T-helper 2 cell (primary cell): ENCODE measurements at regions not wholly inside any gene's neighbourhood (a gene's known extent, or its start where the extent isn't known, plus 50 kb on each side); places are given as distances from the start of the nearest gene placed in this dataset.

Source experiments
- DNase-seq, 5 experiments: peaks; one replicate each; pipeline versions ENCODE4 v3.0.0 to v3.0.0-alpha.2; 2012 to 2022

GRCh38 chr10:44824607-44825006 lies 86.5 kb upstream of the TMEM72 start:
- DNase-seq: no peak

- no peak for DNase-seq
Measured at GRCh38 chr10:44827431-44828006, 83.6 kb upstream of the TMEM72 start.

GRCh38 chr10:44828508-44829142 lies 82.5 kb upstream of the TMEM72 start:
- no peak for DNase-seq

- DNase-seq: no peak
Measured at GRCh38 chr10:44829426-44829825, 81.7 kb upstream of the TMEM72 start.

GRCh38 chr10:44830022-44830421 lies 81.1 kb upstream of the TMEM72 start:
- no peak for DNase-seq

GRCh38 chr10:44831581-44831980 lies 79.6 kb upstream of the TMEM72 start:
- DNase-seq: peak in 1 of 5 experiments; percentile 30

GRCh38 chr10:44832595-44833390 lies 78.3 kb upstream of the TMEM72 start:
- no peak for DNase-seq

- no peak for DNase-seq
Measured at GRCh38 chr10:44834131-44834530, 77.0 kb upstream of the TMEM72 start.

- no peak for DNase-seq
Measured at GRCh38 chr10:44835300-44835699, 75.8 kb upstream of the TMEM72 start.

- no peak for DNase-seq
Measured at GRCh38 chr10:44843484-44843883, 67.7 kb upstream of the TMEM72 start.

- no peak for DNase-seq
Measured at GRCh38 chr10:44845361-44846175, 65.6 kb upstream of the TMEM72 start.

- DNase-seq: no peak
Measured at GRCh38 chr10:44847110-44847509, 64.0 kb upstream of the TMEM72 start.

- no peak for DNase-seq
Measured at GRCh38 chr10:44848211-44848610, 62.9 kb upstream of the TMEM72 start.

- no peak for DNase-seq
Measured at GRCh38 chr10:44849936-44850335, 61.2 kb upstream of the TMEM72 start.

- DNase-seq: no peak
Measured at GRCh38 chr10:44850356-44850934, 60.7 kb upstream of the TMEM72 start.

GRCh38 chr10:44851413-44851812 lies 59.7 kb upstream of the TMEM72 start:
- DNase-seq: no peak

GRCh38 chr10:44851881-44852280 lies 59.3 kb upstream of the TMEM72 start:
- no peak for DNase-seq

GRCh38 chr10:44853148-44853734 lies 57.9 kb upstream of the TMEM72 start:
- peak in 1 of 5 experiments; percentile 12 for DNase-seq

GRCh38 chr10:44853796-44854195 lies 57.3 kb upstream of the TMEM72 start:
- no peak for DNase-seq

- DNase-seq: no peak
Measured at GRCh38 chr10:44854693-44855350, 56.3 kb upstream of the TMEM72 start.

- DNase-seq: no peak
Measured at GRCh38 chr10:44856696-44857095, 54.4 kb upstream of the TMEM72 start.
